ENCODE measurements at regions not wholly inside any gene's neighbourhood (a gene's known extent, or its start where the extent isn't known, plus 50 kb on each side); places are given as distances from the start of the nearest gene placed in this dataset.

GRCh38 chr9:88724331-88724730 is 189.4 kb downstream of the NXNL2 start:
- no peaks in the 10 kb centered on the region for H3K79me1 ChIP-seq (ENCODE audit: low read depth in 1 of 2, low read length in 2 of 2)
- 0 out of 2 replicates have a peak overlapping the region, but pooled peaks have one; percentile 36 for H3K4ac ChIP-seq (ENCODE audit: low read depth, low read length)
- ChIA-PET POLR2A (ENCODE audit: unreplicated experiment) (no interaction called here), CTCF (no interaction called here)
- no peak for TF ChIP-seq CHD1 (IDR thresholded peaks at IDR 0.05; ENCODE audit: low read depth, low read length)
- TF ChIP-seq BHLHE40 (IDR thresholded peaks at IDR 0.05; ENCODE audit: low read depth, low read length), result no peak
- TF ChIP-seq FOS (IDR thresholded peaks at IDR 0.05; ENCODE audit: low read depth, low read length), result no peak
- no peak for TF ChIP-seq POLR2A (IDR thresholded peaks at IDR 0.05; ENCODE audit: low read depth, low read length)
- TF ChIP-seq SMC3 (IDR thresholded peaks at IDR 0.05; ENCODE audit: low read depth, low read length), result no peak
- TF ChIP-seq RFX5 (IDR thresholded peaks at IDR 0.05; ENCODE audit: low read depth, low read length), result no peak
- no peak for TF ChIP-seq RAD21 (IDR thresholded peaks at IDR 0.05; ENCODE audit: low read length)
- TF ChIP-seq NFE2L2 (IDR thresholded peaks at IDR 0.05; ENCODE audit: low read depth, low read length), result no peak
- TF ChIP-seq, protein P1, sequence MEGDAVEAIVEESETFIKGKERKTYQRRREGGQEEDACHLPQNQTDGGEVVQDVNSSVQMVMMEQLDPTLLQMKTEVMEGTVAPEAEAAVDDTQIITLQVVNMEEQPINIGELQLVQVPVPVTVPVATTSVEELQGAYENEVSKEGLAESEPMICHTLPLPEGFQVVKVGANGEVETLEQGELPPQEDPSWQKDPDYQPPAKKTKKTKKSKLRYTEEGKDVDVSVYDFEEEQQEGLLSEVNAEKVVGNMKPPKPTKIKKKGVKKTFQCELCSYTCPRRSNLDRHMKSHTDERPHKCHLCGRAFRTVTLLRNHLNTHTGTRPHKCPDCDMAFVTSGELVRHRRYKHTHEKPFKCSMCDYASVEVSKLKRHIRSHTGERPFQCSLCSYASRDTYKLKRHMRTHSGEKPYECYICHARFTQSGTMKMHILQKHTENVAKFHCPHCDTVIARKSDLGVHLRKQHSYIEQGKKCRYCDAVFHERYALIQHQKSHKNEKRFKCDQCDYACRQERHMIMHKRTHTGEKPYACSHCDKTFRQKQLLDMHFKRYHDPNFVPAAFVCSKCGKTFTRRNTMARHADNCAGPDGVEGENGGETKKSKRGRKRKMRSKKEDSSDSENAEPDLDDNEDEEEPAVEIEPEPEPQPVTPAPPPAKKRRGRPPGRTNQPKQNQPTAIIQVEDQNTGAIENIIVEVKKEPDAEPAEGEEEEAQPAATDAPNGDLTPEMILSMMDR (conservative IDR thresholded peaks at IDR 0.05; ENCODE audit: low read depth, low read length), result no peak
- TF ChIP-seq ELK1 (IDR thresholded peaks at IDR 0.05; ENCODE audit: borderline replicate concordance, low read depth, low read length), result no peak
- TF ChIP-seq RCOR1 (IDR thresholded peaks at IDR 0.05; ENCODE audit: insufficient replicate concordance, low read length), result no peak
- no peak for TF ChIP-seq MXI1 (IDR thresholded peaks at IDR 0.05; ENCODE audit: borderline replicate concordance, low read depth, low read length)
- H3K56ac ChIP-seq (ENCODE audit: extremely low read depth, insufficient read depth, low read length), result no peak overlapping the region
- dilution Hi-C loops (cut with HindIII; ENCODE audit: low sequenced_read_pairs, unreplicated experiment) (no loop called here), intact Hi-C loops (cut with micrococcal nuclease) (loop anchor here (5.0 kb wide), 1 partner anchor 132 kb away; no protein-coding TSS in a partner anchor), in situ Hi-C loops (cut with MboI; ENCODE audit: low sequenced_read_pairs) (no loop called here)
- no peak overlapping the region for H3K14ac ChIP-seq (replicated peaks; ENCODE audit: low read depth, low read length)
- 0 out of 2 replicates have a peak, but pooled peaks cover 2% of the 10 kb centered on the region for H3K27me3 ChIP-seq (ENCODE audit: control insufficient read depth, insufficient read depth, low read length)
- H2AK5ac ChIP-seq (ENCODE audit: low read depth, low read length), result no peak overlapping the region; the same call in 1 of the 2 replicates
- H2BK20ac ChIP-seq (ENCODE audit: low read depth, low read length), result peak overlapping the region; percentile 46; the same call in 1 of the 2 replicates
- H2AK9ac ChIP-seq (replicated peaks; ENCODE audit: low read depth, low read length, poor library complexity), result no peak overlapping the region
- H3K9me1 ChIP-seq (ENCODE audit: insufficient read depth, low read length), result 0 out of 2 replicates have a peak, but pooled peaks cover 2% of the 10 kb centered on the region
- peaks cover 5% of the 10 kb centered on the region; the same call in 1 of the 2 replicates for H3K4me1 ChIP-seq (ENCODE audit: control insufficient read depth, insufficient read depth, low read length)
- BruUV-seq (replicated peaks), result no TSS peak
- H4K91ac ChIP-seq (ENCODE audit: insufficient read depth, low read depth, low read length), result no peak overlapping the region; the same call in 1 of the 2 replicates
- H4K8ac ChIP-seq (ENCODE audit: low read depth in 2 of 2, low read length in 2 of 2), result no peak overlapping the region
- H3K4me2 ChIP-seq (ENCODE audit: low read depth, low read length), result no peak overlapping the region
- ATAC-seq (ENCODE audit: low read depth), result no peak
- no peaks in the 10 kb centered on the region for H4K20me1 ChIP-seq (ENCODE audit: insufficient read depth, low read length)
- H4K5ac ChIP-seq (ENCODE audit: low read depth, low read length), result peak overlapping the region; percentile 9; the same call in 1 of the 2 replicates
- H3K18ac ChIP-seq (ENCODE audit: low read depth, low read length), result peak overlapping the region; percentile 81
- DNase-seq, result no peak
- H2BK120ac ChIP-seq (ENCODE audit: low read depth, low read length), result peak overlapping the region; percentile 20; the same call in 1 of the 2 replicates
- H3K9me3 ChIP-seq (ENCODE audit: control insufficient read depth, insufficient read depth, low read length), result no peaks in the 10 kb centered on the region
- no peak overlapping the region for H2AFZ ChIP-seq (replicated peaks; ENCODE audit: low read length, poor library complexity)
- H3K23ac ChIP-seq (ENCODE audit: low read depth, low read length), result no peak overlapping the region
- H3K27ac ChIP-seq (ENCODE audit: insufficient read depth, low read length), result no peak overlapping the region
- H2BK5ac ChIP-seq (ENCODE audit: low read depth, low read length, poor library complexity, severe bottlenecking), result no peak overlapping the region
- 100% methylated on average over 1 of the region's 5 CpGs; no CpG with 5 or more reads in 1 of the 2 experiments for WGBS, 2 experiments (ENCODE audit: extremely low coverage in 2 of 2, insufficient read length in 1 of 2)
- H2BK15ac ChIP-seq (ENCODE audit: low read depth, low read length), result no peak overlapping the region
- no peaks in the 10 kb centered on the region for H3K36me3 ChIP-seq (ENCODE audit: control insufficient read depth, insufficient read depth, low read length)
- no peak overlapping the region for H3K4me3 ChIP-seq (ENCODE audit: insufficient read depth, low read depth, low read length)
- no peak overlapping the region for H3K9ac ChIP-seq (ENCODE audit: low read depth, low read length)

Data from IMR-90 (cell line).